Mucosa of descending colon (tissue), 3 donors: ENCODE measurements at regions not wholly inside any gene's neighbourhood (a gene's known extent, or its start where the extent isn't known, plus 50 kb on each side); places are given as distances from the start of the nearest gene placed in this dataset.

ENCODE experiments used
- ATAC-seq: fragments of 200-7000 bp; cut with Tn5 transposase; one replicate; pipeline ENCODE4 v1.9.1; 2020; ENCODE audit warnings: mild to moderate bottlenecking, moderate library complexity
- DNase-seq, 3 donors: peaks; one replicate each; pipeline ENCODE4 v3.0.0-alpha.2; 2020
- H3K36me3 ChIP-seq: fragments of 200-600 bp; one replicate; pipeline ENCODE4 v1.8.0; 2021; ENCODE audit warnings: low read depth, mild to moderate bottlenecking
- H3K4me1 ChIP-seq: fragments of 200-600 bp; one replicate; pipeline ENCODE4 v1.8.0; 2021; ENCODE audit warnings: low read depth, mild to moderate bottlenecking
- H3K4me3 ChIP-seq: fragments of 200-600 bp; one replicate; pipeline ENCODE4 v1.8.0; 2021; ENCODE audit warnings: mild to moderate bottlenecking
- H3K9me3 ChIP-seq: fragments of 200-600 bp; one replicate; pipeline ENCODE4 v1.8.0; 2021; ENCODE audit warnings: mild to moderate bottlenecking
- CTCF ChIP-seq: fragments of 200-600 bp; IDR thresholded peaks from one replicate; pipeline ENCODE4 v1.8.0; 2022; ENCODE audit warnings: antibody characterized with exemption, mild to moderate bottlenecking
- intact Hi-C, 2 donors: fragments of 100-400 bp; cut with DNase I in 1 of 2; cut with micrococcal nuclease in 1 of 2; formaldehyde crosslinking; loops; one replicate each; pipeline versions ENCODE4 v1.11.0 to v1.11.1; 2022; cut with DNase I, micrococcal nuclease
- donor health status: DM: no; HTN: no; CAD: no; lungs with moderate emphysema.
- donor health status: DM: no; HTN: no; CAD: no.
- donor health status: DM: no; HTN: yes; CAD: no.

GRCh38 chr1:195337646-195338045 lies 1270.6 kb downstream of the KCNT2 start:
- no peaks in the 10 kb centered on the region for H3K9me3 ChIP-seq
- H3K4me1 ChIP-seq, result no peaks in the 10 kb centered on the region
- intact Hi-C loops, result no loop called here
- no peak for DNase-seq
- ATAC-seq, result no peak
- TF ChIP-seq CTCF, result no peak
- no peaks in the 10 kb centered on the region for H3K36me3 ChIP-seq
- no peak overlapping the region for H3K4me3 ChIP-seq

GRCh38 chr1:195336812-195337211 lies 1271.4 kb downstream of the KCNT2 start:
- TF ChIP-seq CTCF, result no peak
- H3K36me3 ChIP-seq, result no peaks in the 10 kb centered on the region
- no peak for ATAC-seq
- no peak overlapping the region for H3K4me3 ChIP-seq
- intact Hi-C loops, result no loop called here
- no peaks in the 10 kb centered on the region for H3K9me3 ChIP-seq
- H3K4me1 ChIP-seq, result no peaks in the 10 kb centered on the region
- DNase-seq, result no peak

GRCh38 chr1:195335541-195335940 lies 1272.7 kb downstream of the KCNT2 start:
- intact Hi-C loops, result no loop called here
- Histone ChIP-seq H3K4me3 (no peak overlapping the region), H3K4me1 (no peaks in the 10 kb centered on the region), H3K36me3 (no peaks in the 10 kb centered on the region), H3K9me3 (no peaks in the 10 kb centered on the region)
- ATAC-seq (no peak), DNase-seq (no peak)
- no peak for TF ChIP-seq CTCF

- TF ChIP-seq CTCF, result no peak
- DNase-seq (no peak), ATAC-seq (no peak)
- Histone ChIP-seq H3K4me3 (no peak overlapping the region), H3K9me3 (no peaks in the 10 kb centered on the region), H3K4me1 (no peaks in the 10 kb centered on the region), H3K36me3 (no peaks in the 10 kb centered on the region)
- intact Hi-C loops, result no loop called here
Observed at GRCh38 chr1:195332102-195332501, 1276.1 kb downstream of the KCNT2 start.

DNA sequence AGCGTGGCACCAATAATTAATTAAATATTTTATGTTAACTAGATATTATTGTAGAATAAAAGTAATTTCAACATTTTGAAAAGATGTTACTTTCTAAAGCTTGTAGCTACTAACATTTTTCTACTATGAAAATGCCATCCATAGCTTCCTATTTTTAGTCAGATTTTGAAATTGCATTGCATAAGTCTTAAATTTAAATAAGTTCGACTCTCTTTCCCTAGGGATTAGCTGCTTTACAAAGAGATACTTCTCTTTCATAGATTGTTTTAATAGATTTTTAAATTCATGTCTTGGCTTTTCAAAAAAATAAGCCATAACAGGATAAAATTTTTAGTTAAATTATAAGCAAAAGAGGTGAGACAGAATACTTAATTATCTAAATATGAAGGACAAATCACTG lies 1279.6 kb downstream of the KCNT2 start:
- no peak overlapping the region for H3K4me3 ChIP-seq
- ATAC-seq (no peak), DNase-seq (no peak)
- H3K9me3 ChIP-seq, result no peaks in the 10 kb centered on the region
- H3K36me3 ChIP-seq, result no peaks in the 10 kb centered on the region
- no peak for TF ChIP-seq CTCF
- intact Hi-C loops, result no loop called here
- no peaks in the 10 kb centered on the region for H3K4me1 ChIP-seq

DNA sequence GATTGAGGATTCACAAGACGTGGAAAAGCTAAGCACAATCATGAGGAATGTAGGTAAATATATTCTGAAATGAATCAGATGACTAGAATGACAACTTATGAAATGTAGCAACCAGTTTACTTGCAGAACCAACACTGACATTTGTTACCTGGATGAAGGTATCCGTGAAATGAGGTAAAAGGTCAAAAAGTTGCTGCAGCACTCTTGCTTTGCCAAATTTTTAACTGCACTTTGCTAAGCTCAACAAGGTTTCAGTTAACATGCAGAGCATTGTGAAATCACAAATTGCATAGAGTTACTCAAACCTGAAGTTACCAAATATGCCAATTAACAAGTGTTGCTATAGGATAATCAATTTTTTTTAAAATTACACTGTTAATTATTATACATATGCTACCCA lies 1280.1 kb downstream of the KCNT2 start:
- ATAC-seq (no peak), DNase-seq (no peak)
- no peaks in the 10 kb centered on the region for H3K9me3 ChIP-seq
- H3K4me3 ChIP-seq, result no peak overlapping the region
- intact Hi-C loops, result no loop called here
- H3K4me1 ChIP-seq, result no peaks in the 10 kb centered on the region
- H3K36me3 ChIP-seq, result no peaks in the 10 kb centered on the region
- no peak for TF ChIP-seq CTCF
